Esophagus squamous epithelium (tissue), 5 donors: ENCODE measurements at regions not wholly inside any gene's neighbourhood (a gene's known extent, or its start where the extent isn't known, plus 50 kb on each side); places are given as distances from the start of the nearest gene placed in this dataset.

Experiments
- DNase-seq: peaks from one replicate; lab custom pipeline; 2025; lab: John Stamatoyannopoulos, UW
- H3K27ac ChIP-seq, 4 donors: fragments of 200-600 bp; sonication (generic); one replicate each; pipeline ENCODE4 v1.5.1; 2016 to 2019; ENCODE audit warnings: mild to moderate bottlenecking in 1 of 4
- H3K27me3 ChIP-seq, 4 donors: fragments of 200-600 bp; sonication (generic); 1 replicate in 3 of 4; 2 replicates in 1 of 4; pipeline versions ENCODE4 v1.5.1 to v1.6.0; 2017 to 2021; ENCODE audit warnings: antibody characterized with exemption in 1 of 4
- H3K36me3 ChIP-seq, 3 donors: fragments of 200-600 bp; sonication (generic); one replicate each; pipeline ENCODE4 v1.5.1; 2016 to 2019
- H3K4me1 ChIP-seq, 3 donors: fragments of 200-600 bp; sonication (generic); one replicate each; pipeline ENCODE4 v1.5.1; 2017 to 2019
- H3K4me3 ChIP-seq, 4 donors: fragments of 200-600 bp; sonication (generic); 1 replicate in 3 of 4; 2 replicates in 1 of 4; pipeline ENCODE4 v1.5.1; 2016 to 2019; ENCODE audit warnings: mild to moderate bottlenecking in 2 of 4, moderate library complexity in 1 of 4
- H3K9me3 ChIP-seq, 3 donors: fragments of 200-600 bp; sonication (generic); one replicate each; pipeline ENCODE4 v1.5.1; 2016 to 2019
- CTCF ChIP-seq, 6 experiments: fragments of 450-650 bp in 4 of 6; fragments of 200-600 bp in 2 of 6; sonication (generic) in 2 of 6; IDR thresholded peaks; one replicate each; pipeline ENCODE4 v1.5.1; 2016 to 2019; ENCODE audit warnings: antibody characterized with exemption in 6 of 6, mild to moderate bottlenecking in 4 of 6, moderate library complexity in 4 of 6
- POLR2A ChIP-seq, 4 donors: fragments of 450-650 bp; IDR thresholded peaks; one replicate each; pipeline ENCODE4 v1.6.1; 2017; ENCODE audit warnings: antibody characterized with exemption in 4 of 4, mild to moderate bottlenecking in 4 of 4, moderate library complexity in 3 of 4
- WGBS, 2 donors: methylation state at CpG; one replicate each; pipeline ENCODE4 v1.1.5; 2018; 5-methylcytosine and 5-hydroxymethylcytosine counted together
- intact Hi-C: fragments of 100-400 bp; cut with DNase I; formaldehyde crosslinking; loops from one replicate; pipeline ENCODE4 v1.15.0; 2022
- donor health status: DM: yes; HTN: yes; CAD: no.

- Histone ChIP-seq H3K9me3 (no peaks in the 10 kb centered on the region), H3K4me1 (no peaks in the 10 kb centered on the region), H3K27ac (no peak overlapping the region), H3K27me3 (no peaks in the 10 kb centered on the region), H3K4me3 (no peak overlapping the region), H3K36me3 (no peaks in the 10 kb centered on the region)
- TF ChIP-seq POLR2A (IDR thresholded peaks at IDR 0.05) (no peak), CTCF (IDR thresholded peaks at IDR 0.05) (no peak)
- intact Hi-C loops: no loop called here
- 60 to 87% methylated on average over 3 of the region's 3 CpGs for WGBS, 2 donors
- DNase-seq: no peak
Measured at GRCh38 chr4:30495651-30496310, 224.4 kb upstream of the PCDH7 start.

GRCh38 chr4:30511751-30512150, 208.4 kb upstream of the PCDH7 start:
- no peaks in the 10 kb centered on the region for H3K36me3 ChIP-seq
- intact Hi-C loops: no loop called here
- no peak overlapping the region for H3K4me3 ChIP-seq
- H3K27ac ChIP-seq: no peak overlapping the region
- no peaks in the 10 kb centered on the region for H3K4me1 ChIP-seq
- H3K9me3 ChIP-seq: no peaks in the 10 kb centered on the region
- H3K27me3 ChIP-seq: no peaks in the 10 kb centered on the region
- no peak for TF ChIP-seq POLR2A (IDR thresholded peaks at IDR 0.05)
- no peak for TF ChIP-seq CTCF (IDR thresholded peaks at IDR 0.05)
- DNase-seq: no peak

GRCh38 chr4:30518211-30518610, 202.0 kb upstream of the PCDH7 start:
- intact Hi-C loops: no loop called here
- Histone ChIP-seq H3K27me3 (no peaks in the 10 kb centered on the region), H3K36me3 (no peaks in the 10 kb centered on the region), H3K9me3 (no peaks in the 10 kb centered on the region), H3K4me1 (no peaks in the 10 kb centered on the region), H3K4me3 (no peak overlapping the region), H3K27ac (no peak overlapping the region)
- no peak for TF ChIP-seq CTCF (IDR thresholded peaks at IDR 0.05)
- TF ChIP-seq POLR2A (IDR thresholded peaks at IDR 0.05): no peak
- WGBS, 2 donors: 53 to 72% methylated on average over 2 of the region's 2 CpGs
- no peak for DNase-seq

GRCh38 chr4:30525662-30526315, 194.4 kb upstream of the PCDH7 start:
- no peaks in the 10 kb centered on the region for H3K9me3 ChIP-seq
- no peak for DNase-seq
- TF ChIP-seq POLR2A (IDR thresholded peaks at IDR 0.05) (no peak), CTCF (IDR thresholded peaks at IDR 0.05) (no peak)
- H3K4me1 ChIP-seq: no peaks in the 10 kb centered on the region
- intact Hi-C loops: no loop called here
- WGBS, 2 donors: 88 to 89% methylated on average over 4 to 5 of the region's 5 CpGs
- no peaks in the 10 kb centered on the region for H3K36me3 ChIP-seq
- no peak overlapping the region for H3K27ac ChIP-seq
- H3K27me3 ChIP-seq: no peaks in the 10 kb centered on the region
- no peak overlapping the region for H3K4me3 ChIP-seq

GRCh38 chr4:30535255-30535654, 184.9 kb upstream of the PCDH7 start:
- WGBS, 2 donors: 88 to 90% methylated on average over 3 of the region's 3 CpGs
- Histone ChIP-seq H3K4me1 (no peaks in the 10 kb centered on the region), H3K9me3 (no peaks in the 10 kb centered on the region), H3K27ac (no peak overlapping the region), H3K27me3 (no peaks in the 10 kb centered on the region), H3K36me3 (no peaks in the 10 kb centered on the region), H3K4me3 (no peak overlapping the region)
- intact Hi-C loops: no loop called here
- TF ChIP-seq POLR2A (IDR thresholded peaks at IDR 0.05) (no peak), CTCF (IDR thresholded peaks at IDR 0.05) (no peak)
- DNase-seq: no peak
